PC-9 (cell line): ENCODE measurements at regions not wholly inside any gene's neighbourhood (a gene's known extent, or its start where the extent isn't known, plus 50 kb on each side); places are given as distances from the start of the nearest gene placed in this dataset.

Experiments used
- BruUV-seq: library from RNA; stranded (reverse); fragments of 400-500 nt; replicated peaks from 2 replicates; lab custom pipeline; 2021; lab: Mats Ljungman, UMichigan
- CTCF ChIA-PET: fragments of 300-600 bp; sonication (Branson Sonifier 250); formaldehyde crosslinking; loops from one replicate; lab custom pipeline; 2022; ENCODE audit warnings: antibody characterized with exemption; lab: Charles Lee
- POLR2A ChIA-PET: fragments of 300-600 bp; sonication (Branson Sonifier 250); formaldehyde crosslinking; loops from one replicate; lab custom pipeline; 2022; ENCODE audit warnings: antibody characterized with exemption; ENCODE audit not compliant: unreplicated experiment; lab: Charles Lee
- DNase-seq, 2 experiments: peaks; one replicate each; pipeline versions ENCODE4 v3.0.0 to v3.0.0-alpha.2; 2015 to 2022; ENCODE audit warnings: mixed read lengths in 1 of 2
- H2AFZ ChIP-seq: fragments of 200-600 bp; sonication (generic); 2 replicates; pipeline ENCODE4 v1.8.1; 2017; ENCODE audit warnings: antibody characterized with exemption
- H3F3A ChIP-seq: fragments of 200-600 bp; sonication (generic); 2 replicates; pipeline ENCODE4 v1.8.1; 2017; ENCODE audit warnings: antibody characterized with exemption, mild to moderate bottlenecking, low read depth; ENCODE audit not compliant: insufficient read depth
- H3K27ac ChIP-seq: fragments of 200-600 bp; sonication (generic); 2 replicates; pipeline ENCODE4 v1.6.1; 2016; ENCODE audit warnings: mixed run types
- H3K27me3 ChIP-seq: fragments of 200-600 bp; sonication (generic); 2 replicates; pipeline ENCODE4 v1.6.1; 2016; ENCODE audit warnings: low read depth, mixed run types; ENCODE audit not compliant: insufficient read depth
- H3K36me3 ChIP-seq: fragments of 200-600 bp; sonication (generic); 2 replicates; pipeline ENCODE4 v1.6.1; 2016; ENCODE audit warnings: low read depth, mixed run types
- H3K4me1 ChIP-seq: fragments of 200-600 bp; sonication (generic); replicated peaks from 2 replicates; pipeline ENCODE4 v1.6.1; 2016; ENCODE audit warnings: mixed run types; ENCODE audit not compliant: insufficient read depth
- H3K4me2 ChIP-seq: fragments of 200-600 bp; sonication (generic); 2 replicates; pipeline ENCODE4 v1.6.1; 2017; ENCODE audit warnings: mixed run types
- H3K4me3 ChIP-seq: fragments of 200-600 bp; sonication (generic); 2 replicates; pipeline ENCODE4 v1.6.1; 2016; ENCODE audit warnings: mixed run types
- H3K79me2 ChIP-seq: fragments of 200-600 bp; sonication (generic); 2 replicates; pipeline ENCODE4 v1.6.1; 2017; ENCODE audit warnings: low read depth, mixed run types
- H3K9me2 ChIP-seq: fragments of 200-600 bp; sonication (generic); 2 replicates; pipeline ENCODE4 v1.8.1; 2017; ENCODE audit warnings: mild to moderate bottlenecking; ENCODE audit not compliant: insufficient read depth
- H3K9me3 ChIP-seq: fragments of 200-600 bp; sonication (generic); 2 replicates; pipeline ENCODE4 v1.8.1; 2016; ENCODE audit warnings: low read depth; ENCODE audit not compliant: insufficient read depth
- H4K20me1 ChIP-seq: fragments of 200-600 bp; sonication (generic); 2 replicates; pipeline ENCODE4 v1.8.1; 2017; ENCODE audit not compliant: insufficient read depth
- EZH2 ChIP-seq: fragments of 200-600 bp; sonication (generic); IDR thresholded peaks from 2 replicates; pipeline ENCODE4 v1.8.0; 2017; ENCODE audit warnings: antibody characterized with exemption, low read depth
- intact Hi-C: fragments of 100-400 bp; cut with micrococcal nuclease; formaldehyde crosslinking; loops from one replicate; pipeline ENCODE4 v1.10.0; 2022; ENCODE audit not compliant: unreplicated experiment
- TF ChIP-seq, protein P1 (sequence below): fragments of 200-600 bp; sonication (generic); conservative IDR thresholded peaks from 2 replicates; pipeline ENCODE4 v1.6.1; 2017; ENCODE audit warnings: mixed run types, antibody characterized with exemption, mild to moderate bottlenecking, moderate library complexity

DNA sequence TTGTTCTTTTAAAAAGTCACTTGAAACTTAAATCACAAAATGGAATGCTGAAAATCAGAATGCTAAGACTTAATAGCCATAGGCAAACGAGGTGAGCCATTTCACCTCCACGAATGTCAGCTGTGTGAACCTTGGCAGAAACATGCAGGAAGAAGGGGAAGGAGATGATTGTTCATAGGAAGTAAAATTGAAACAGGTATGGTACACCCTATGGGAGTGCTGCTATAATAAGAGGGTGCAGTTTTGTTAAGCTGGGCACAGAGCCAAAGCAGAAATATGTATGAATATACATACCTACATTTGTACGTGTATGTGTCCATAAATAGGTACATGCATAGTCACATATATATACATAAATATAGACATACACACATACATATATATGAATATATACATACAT is 51.0 kb upstream of the SPINK5 start:
- Histone ChIP-seq H3K4me2 (peak overlapping the region; percentile 46), H3K9me2 (no peaks in the 10 kb centered on the region; the same call in 1 of the 2 replicates), H3K27ac (no peak overlapping the region), H4K20me1 (no peaks in the 10 kb centered on the region), H3K36me3 (no peaks in the 10 kb centered on the region), H3K4me1 (peaks cover 27% of the 10 kb centered on the region), H3K9me3 (no peaks in the 10 kb centered on the region; the same call in 1 of the 2 replicates), H2AFZ (no peak overlapping the region), H3K27me3 (peaks cover 17% of the 10 kb centered on the region; the same call in 1 of the 2 replicates), H3K4me3 (no peak overlapping the region), H3F3A (peaks cover 9% of the 10 kb centered on the region; the same call in 1 of the 2 replicates), H3K79me2 (no peaks in the 10 kb centered on the region)
- no TSS peak for BruUV-seq
- DNase-seq: no peak
- CTCF ChIA-PET: no interaction called here
- TF ChIP-seq, protein P1, sequence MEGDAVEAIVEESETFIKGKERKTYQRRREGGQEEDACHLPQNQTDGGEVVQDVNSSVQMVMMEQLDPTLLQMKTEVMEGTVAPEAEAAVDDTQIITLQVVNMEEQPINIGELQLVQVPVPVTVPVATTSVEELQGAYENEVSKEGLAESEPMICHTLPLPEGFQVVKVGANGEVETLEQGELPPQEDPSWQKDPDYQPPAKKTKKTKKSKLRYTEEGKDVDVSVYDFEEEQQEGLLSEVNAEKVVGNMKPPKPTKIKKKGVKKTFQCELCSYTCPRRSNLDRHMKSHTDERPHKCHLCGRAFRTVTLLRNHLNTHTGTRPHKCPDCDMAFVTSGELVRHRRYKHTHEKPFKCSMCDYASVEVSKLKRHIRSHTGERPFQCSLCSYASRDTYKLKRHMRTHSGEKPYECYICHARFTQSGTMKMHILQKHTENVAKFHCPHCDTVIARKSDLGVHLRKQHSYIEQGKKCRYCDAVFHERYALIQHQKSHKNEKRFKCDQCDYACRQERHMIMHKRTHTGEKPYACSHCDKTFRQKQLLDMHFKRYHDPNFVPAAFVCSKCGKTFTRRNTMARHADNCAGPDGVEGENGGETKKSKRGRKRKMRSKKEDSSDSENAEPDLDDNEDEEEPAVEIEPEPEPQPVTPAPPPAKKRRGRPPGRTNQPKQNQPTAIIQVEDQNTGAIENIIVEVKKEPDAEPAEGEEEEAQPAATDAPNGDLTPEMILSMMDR: no peak
- no peak for TF ChIP-seq EZH2
- intact Hi-C loops: loop anchor here (5.0 kb wide), 4 partner anchors 60 to 370 kb away; partner anchors contain the start of gene FBXO38
- POLR2A ChIA-PET: no interaction called here

DNA sequence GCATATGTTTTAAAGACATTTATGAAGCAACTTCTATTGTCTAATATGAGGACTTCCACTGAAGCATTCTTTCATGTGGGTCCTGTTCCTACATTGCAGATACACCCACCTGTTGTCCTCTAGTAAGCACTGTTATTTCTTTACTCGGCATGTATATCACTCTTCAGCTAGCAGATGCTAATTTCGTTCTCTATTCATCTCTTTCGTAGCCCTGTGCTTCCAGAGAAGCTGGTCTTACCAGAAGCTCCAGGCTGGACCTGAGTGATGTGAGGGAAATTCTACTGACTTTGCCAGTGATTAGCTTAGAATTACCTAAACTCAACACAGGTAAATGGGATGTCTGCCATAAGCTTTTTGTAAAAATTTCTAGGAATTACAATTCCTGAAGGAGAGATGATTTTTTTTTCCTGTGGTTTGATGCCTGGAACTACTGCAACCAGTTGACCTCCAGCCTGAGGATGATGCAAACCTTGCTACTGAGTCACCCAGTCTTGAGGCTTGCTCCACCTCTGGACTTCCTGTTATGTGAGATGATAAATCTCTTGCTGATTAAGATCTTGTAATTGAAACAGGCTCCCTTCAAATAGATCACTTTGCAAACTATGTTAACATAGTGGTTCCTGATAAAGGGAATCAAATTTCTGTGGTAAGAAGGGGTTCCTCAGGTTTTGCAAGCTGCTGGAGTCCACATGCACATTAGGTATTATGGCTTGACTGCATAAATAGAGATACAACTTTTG is 52.2 kb upstream of the SPINK5 start:
- no peaks in the 10 kb centered on the region; the same call in 1 of the 2 replicates for H3K9me2 ChIP-seq
- ChIA-PET CTCF (interaction anchor here (0.7 kb wide), 1 partner anchor 1920 kb away, joined by 5 read pairs; no protein-coding TSS in a partner anchor), POLR2A (no interaction called here)
- no peaks in the 10 kb centered on the region for H3K36me3 ChIP-seq
- H3K9me3 ChIP-seq: no peaks in the 10 kb centered on the region; the same call in 1 of the 2 replicates
- no peak overlapping the region for H3K4me3 ChIP-seq
- H3F3A ChIP-seq: peaks cover 9% of the 10 kb centered on the region; the same call in 1 of the 2 replicates
- DNase-seq: peak; percentile 71 to 94
- no TSS peak for BruUV-seq
- no peaks in the 10 kb centered on the region for H4K20me1 ChIP-seq
- intact Hi-C loops: loop anchor here (5.0 kb wide), 4 partner anchors 59 to 371 kb away; partner anchors contain the start of gene FBXO38
- H3K4me2 ChIP-seq: peak overlapping the region; percentile 51
- H3K27me3 ChIP-seq: peaks cover 17% of the 10 kb centered on the region; the same call in 1 of the 2 replicates
- peaks cover 27% of the 10 kb centered on the region for H3K4me1 ChIP-seq
- H3K79me2 ChIP-seq: no peaks in the 10 kb centered on the region
- TF ChIP-seq, protein P1: no peak
- no peak for TF ChIP-seq EZH2
- H3K27ac ChIP-seq: no peak overlapping the region
- H2AFZ ChIP-seq: no peak overlapping the region

DNA sequence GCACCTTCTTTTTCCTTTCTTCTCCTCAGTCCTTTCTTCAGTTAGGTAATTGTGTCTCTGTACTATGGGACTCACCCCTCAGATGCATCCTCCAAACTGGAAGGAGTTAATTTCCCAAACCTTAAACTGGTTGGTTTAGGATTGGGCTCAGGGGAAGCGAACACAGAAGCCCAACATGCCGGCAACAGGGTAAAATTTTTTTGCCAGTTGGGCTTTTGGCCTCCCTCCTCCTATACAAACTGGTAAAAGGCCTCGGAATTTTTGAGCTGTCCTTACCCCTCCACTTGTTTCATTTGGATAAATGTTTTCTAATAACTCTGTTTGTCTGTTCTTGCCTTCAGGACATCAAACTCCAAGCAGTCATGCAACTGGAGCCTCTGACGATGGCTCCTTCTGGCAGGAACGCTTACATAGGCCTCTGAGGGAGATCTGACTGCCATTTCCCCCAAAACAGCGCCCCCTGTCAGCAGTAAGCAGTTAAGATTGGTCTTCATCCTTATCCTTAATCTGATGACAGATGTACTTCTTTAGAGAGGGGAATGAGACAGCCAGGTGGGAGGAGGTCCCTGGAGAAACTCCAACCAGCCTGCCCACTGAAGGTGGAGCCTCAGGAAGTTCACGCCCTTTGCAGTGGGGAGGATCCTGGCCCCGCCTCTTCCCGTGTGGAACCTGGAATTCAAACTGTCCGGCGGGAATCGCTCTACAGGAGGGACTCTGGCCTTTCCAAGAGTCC is 57.8 kb upstream of the SPINK5 start:
- ChIA-PET CTCF (no interaction called here), POLR2A (no interaction called here)
- no TSS peak for BruUV-seq
- TF ChIP-seq EZH2: no peak
- TF ChIP-seq, protein P1: 0 out of 2 replicates have a peak, but pooled peaks have one; percentile 41
- Histone ChIP-seq H3K36me3 (no peaks in the 10 kb centered on the region), H3F3A (no peaks in the 10 kb centered on the region), H3K27me3 (no peaks in the 10 kb centered on the region), H2AFZ (no peak overlapping the region), H3K4me1 (peaks cover 3% of the 10 kb centered on the region; the same call in 1 of the 2 replicates), H3K4me2 (no peak overlapping the region), H3K9me2 (no peaks in the 10 kb centered on the region; the same call in 1 of the 2 replicates), H4K20me1 (no peaks in the 10 kb centered on the region), H3K9me3 (no peaks in the 10 kb centered on the region; the same call in 1 of the 2 replicates), H3K79me2 (no peaks in the 10 kb centered on the region), H3K27ac (no peak overlapping the region), H3K4me3 (no peak overlapping the region)
- intact Hi-C loops: no loop called here
- no peak for DNase-seq
